ENCODE measurements at regions not wholly inside any gene's neighbourhood (a gene's known extent, or its start where the extent isn't known, plus 50 kb on each side); places are given as distances from the start of the nearest gene placed in this dataset.

- H3K79me2 ChIP-seq (ENCODE audit: insufficient read depth, low read length), result no peaks in the 10 kb centered on the region
- H4K20me1 ChIP-seq (ENCODE audit: insufficient read depth, low read length), result no peaks in the 10 kb centered on the region
- no peak for DNase-seq (ENCODE audit: low read depth)
- TF ChIP-seq, protein P1, sequence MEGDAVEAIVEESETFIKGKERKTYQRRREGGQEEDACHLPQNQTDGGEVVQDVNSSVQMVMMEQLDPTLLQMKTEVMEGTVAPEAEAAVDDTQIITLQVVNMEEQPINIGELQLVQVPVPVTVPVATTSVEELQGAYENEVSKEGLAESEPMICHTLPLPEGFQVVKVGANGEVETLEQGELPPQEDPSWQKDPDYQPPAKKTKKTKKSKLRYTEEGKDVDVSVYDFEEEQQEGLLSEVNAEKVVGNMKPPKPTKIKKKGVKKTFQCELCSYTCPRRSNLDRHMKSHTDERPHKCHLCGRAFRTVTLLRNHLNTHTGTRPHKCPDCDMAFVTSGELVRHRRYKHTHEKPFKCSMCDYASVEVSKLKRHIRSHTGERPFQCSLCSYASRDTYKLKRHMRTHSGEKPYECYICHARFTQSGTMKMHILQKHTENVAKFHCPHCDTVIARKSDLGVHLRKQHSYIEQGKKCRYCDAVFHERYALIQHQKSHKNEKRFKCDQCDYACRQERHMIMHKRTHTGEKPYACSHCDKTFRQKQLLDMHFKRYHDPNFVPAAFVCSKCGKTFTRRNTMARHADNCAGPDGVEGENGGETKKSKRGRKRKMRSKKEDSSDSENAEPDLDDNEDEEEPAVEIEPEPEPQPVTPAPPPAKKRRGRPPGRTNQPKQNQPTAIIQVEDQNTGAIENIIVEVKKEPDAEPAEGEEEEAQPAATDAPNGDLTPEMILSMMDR (IDR thresholded peaks at IDR 0.05; ENCODE audit: insufficient read depth, low read depth, low read length), result no peak
- TF ChIP-seq EZH2 (IDR thresholded peaks at IDR 0.05; ENCODE audit: insufficient read depth, low read length), result no peak
- H3K27me3 ChIP-seq (ENCODE audit: insufficient read depth, low read length), result peaks cover 2% of the 10 kb centered on the region
- Mint-ChIP-seq H3K4me3 (ENCODE audit: unreplicated experiment) (no peak overlapping the region), H3K27ac (ENCODE audit: unreplicated experiment) (no peak overlapping the region), H3K9me3 (ENCODE audit: unreplicated experiment) (peaks cover 3% of the 10 kb centered on the region), H3K27me3 (ENCODE audit: low read depth, unreplicated experiment) (peaks cover 22% of the 10 kb centered on the region), H3K36me3 (ENCODE audit: low read depth, unreplicated experiment) (no peaks in the 10 kb centered on the region), H3K4me1 (ENCODE audit: low read depth, unreplicated experiment) (no peaks in the 10 kb centered on the region)
- no peak overlapping the region for H3K9ac ChIP-seq (ENCODE audit: low read length)
- H3K4me3 ChIP-seq (ENCODE audit: insufficient read depth, low read depth, low read length), result no peak overlapping the region
- no peaks in the 10 kb centered on the region for H3K36me3 ChIP-seq (ENCODE audit: insufficient read depth, low read length)
- H3K9me3 ChIP-seq (ENCODE audit: insufficient read depth, low read depth, low read length), result no peaks in the 10 kb centered on the region
- H3K27ac ChIP-seq (ENCODE audit: low read depth, low read length), result no peak overlapping the region
- FAIRE-seq, result no peak
- H3K4me1 ChIP-seq (ENCODE audit: insufficient read depth, low read length), result no peaks in the 10 kb centered on the region
- H2AFZ ChIP-seq (ENCODE audit: low read depth, low read length), result no peak overlapping the region
- H3K4me2 ChIP-seq (ENCODE audit: low read length), result no peak overlapping the region
Measured at GRCh38 chr1:10852998-10853520, 56.6 kb upstream of the CASZ1 start.

GRCh38 chr1:10853701-10854100, 57.3 kb upstream of the CASZ1 start:
- no peak for TF ChIP-seq EZH2 (IDR thresholded peaks at IDR 0.05; ENCODE audit: insufficient read depth, low read length)
- TF ChIP-seq, protein P1 (IDR thresholded peaks at IDR 0.05; ENCODE audit: insufficient read depth, low read depth, low read length), result no peak
- no peak overlapping the region for H3K27ac ChIP-seq (ENCODE audit: low read depth, low read length)
- H3K4me3 ChIP-seq (ENCODE audit: insufficient read depth, low read depth, low read length), result no peak overlapping the region
- no peak overlapping the region for H3K4me3 Mint-ChIP-seq (ENCODE audit: unreplicated experiment)
- H2AFZ ChIP-seq (ENCODE audit: low read depth, low read length), result no peak overlapping the region
- DNase-seq (ENCODE audit: low read depth) (no peak), FAIRE-seq (no peak)
- no peaks in the 10 kb centered on the region for H3K4me1 ChIP-seq (ENCODE audit: insufficient read depth, low read length)
- no peaks in the 10 kb centered on the region for H3K79me2 ChIP-seq (ENCODE audit: insufficient read depth, low read length)
- H3K27me3 ChIP-seq (ENCODE audit: insufficient read depth, low read length), result peaks cover 2% of the 10 kb centered on the region
- no peaks in the 10 kb centered on the region for H3K9me3 ChIP-seq (ENCODE audit: insufficient read depth, low read depth, low read length)
- H3K4me1 Mint-ChIP-seq (ENCODE audit: low read depth, unreplicated experiment), result no peaks in the 10 kb centered on the region
- no peaks in the 10 kb centered on the region for H3K36me3 Mint-ChIP-seq (ENCODE audit: low read depth, unreplicated experiment)
- peaks cover 3% of the 10 kb centered on the region for H3K9me3 Mint-ChIP-seq (ENCODE audit: unreplicated experiment)
- no peak overlapping the region for H3K27ac Mint-ChIP-seq (ENCODE audit: unreplicated experiment)
- peaks cover 21% of the 10 kb centered on the region for H3K27me3 Mint-ChIP-seq (ENCODE audit: low read depth, unreplicated experiment)
- no peak overlapping the region for H3K9ac ChIP-seq (ENCODE audit: low read length)
- H3K4me2 ChIP-seq (ENCODE audit: low read length), result no peak overlapping the region
- no peaks in the 10 kb centered on the region for H3K36me3 ChIP-seq (ENCODE audit: insufficient read depth, low read length)
- no peaks in the 10 kb centered on the region for H4K20me1 ChIP-seq (ENCODE audit: insufficient read depth, low read length)

DNA sequence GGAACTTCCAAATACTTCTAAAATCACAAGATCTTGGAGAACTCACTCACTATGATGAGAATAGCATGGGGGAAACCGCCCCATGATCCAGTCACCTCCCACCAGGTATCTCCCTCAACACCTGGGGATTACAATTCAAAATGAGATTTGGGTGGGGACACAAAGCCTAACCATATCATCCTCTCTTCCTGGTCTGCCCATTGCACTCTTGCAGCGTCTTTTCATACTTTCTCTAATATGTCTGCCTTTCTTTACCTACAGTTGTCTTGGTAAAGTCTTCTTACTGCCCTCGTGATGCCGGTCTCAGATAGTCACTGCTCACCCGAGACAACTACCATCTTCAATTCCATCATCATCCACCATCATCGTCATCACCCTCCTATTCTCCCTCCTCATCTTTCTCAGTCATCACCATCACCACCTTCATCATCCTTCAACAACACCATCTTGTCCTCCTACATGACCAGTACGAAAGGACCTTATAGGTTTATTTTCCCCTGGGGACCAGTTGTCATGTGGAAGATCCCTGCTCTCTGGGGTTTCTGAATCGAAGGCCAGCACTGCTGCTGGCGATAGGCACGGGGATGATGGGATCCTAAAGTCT, 58.5 kb upstream of the CASZ1 start:
- H2AFZ ChIP-seq (ENCODE audit: low read depth, low read length), result no peak overlapping the region
- DNase-seq (ENCODE audit: low read depth), result no peak
- H3K36me3 ChIP-seq (ENCODE audit: insufficient read depth, low read length), result no peaks in the 10 kb centered on the region
- no peak for TF ChIP-seq EZH2 (IDR thresholded peaks at IDR 0.05; ENCODE audit: insufficient read depth, low read length)
- TF ChIP-seq, protein P1 (IDR thresholded peaks at IDR 0.05; ENCODE audit: insufficient read depth, low read depth, low read length), result no peak
- H3K4me3 ChIP-seq (ENCODE audit: insufficient read depth, low read depth, low read length), result no peak overlapping the region
- peaks cover 3% of the 10 kb centered on the region for H3K27me3 ChIP-seq (ENCODE audit: insufficient read depth, low read length)
- no peak for FAIRE-seq
- Mint-ChIP-seq H3K4me3 (ENCODE audit: unreplicated experiment) (no peak overlapping the region), H3K27ac (ENCODE audit: unreplicated experiment) (no peak overlapping the region), H3K4me1 (ENCODE audit: low read depth, unreplicated experiment) (no peaks in the 10 kb centered on the region), H3K27me3 (ENCODE audit: low read depth, unreplicated experiment) (peaks cover 19% of the 10 kb centered on the region), H3K36me3 (ENCODE audit: low read depth, unreplicated experiment) (no peaks in the 10 kb centered on the region), H3K9me3 (ENCODE audit: unreplicated experiment) (peaks cover 3% of the 10 kb centered on the region)
- no peaks in the 10 kb centered on the region for H3K79me2 ChIP-seq (ENCODE audit: insufficient read depth, low read length)
- no peaks in the 10 kb centered on the region for H3K9me3 ChIP-seq (ENCODE audit: insufficient read depth, low read depth, low read length)
- H3K27ac ChIP-seq (ENCODE audit: low read depth, low read length), result no peak overlapping the region
- no peak overlapping the region for H3K4me2 ChIP-seq (ENCODE audit: low read length)
- no peaks in the 10 kb centered on the region for H4K20me1 ChIP-seq (ENCODE audit: insufficient read depth, low read length)
- H3K4me1 ChIP-seq (ENCODE audit: insufficient read depth, low read length), result no peaks in the 10 kb centered on the region
- H3K9ac ChIP-seq (ENCODE audit: low read length), result no peak overlapping the region
